Osteocyte (in vitro differentiated cells): ENCODE measurements at regions not wholly inside any gene's neighbourhood (a gene's known extent, or its start where the extent isn't known, plus 50 kb on each side); places are given as distances from the start of the nearest gene placed in this dataset.
"Not testable (repeated sequence)": the region's sequence is repeated elsewhere in the genome, so short reads cannot be mapped to it uniquely, and the experiment has no call there.

Experiments
- DNase-seq: peaks from one replicate; pipeline ENCODE4 v3.0.0; 2021; ENCODE audit warnings: mixed read lengths; ENCODE audit not compliant: unreplicated experiment; ENCODE audit errors: extremely low spot score
- H3K27ac Mint-ChIP-seq: one replicate; pipeline ENCODE4 v1.8.0; 2021; ENCODE audit warnings: mild to moderate bottlenecking, mixed read lengths; ENCODE audit not compliant: unreplicated experiment
- H3K27me3 Mint-ChIP-seq: one replicate; pipeline ENCODE4 v1.8.0; 2021; ENCODE audit warnings: mixed read lengths; ENCODE audit not compliant: unreplicated experiment
- H3K36me3 Mint-ChIP-seq: one replicate; pipeline ENCODE4 v1.8.0; 2021; ENCODE audit warnings: mixed read lengths; ENCODE audit not compliant: unreplicated experiment
- H3K4me1 Mint-ChIP-seq: one replicate; pipeline ENCODE4 v1.8.0; 2021; ENCODE audit warnings: mixed read lengths; ENCODE audit not compliant: unreplicated experiment
- H3K4me3 Mint-ChIP-seq: one replicate; pipeline ENCODE4 v1.8.0; 2021; ENCODE audit warnings: mild to moderate bottlenecking, moderate library complexity, mixed read lengths; ENCODE audit not compliant: unreplicated experiment
- H3K9me3 Mint-ChIP-seq: one replicate; pipeline ENCODE4 v1.8.0; 2021; ENCODE audit warnings: mixed read lengths; ENCODE audit not compliant: unreplicated experiment
- TF ChIP-seq, protein P1 (sequence below): fragments of 200-600 bp; sonication (generic); IDR thresholded peaks from 2 replicates; pipeline ENCODE4 v1.5.0; 2021; ENCODE audit warnings: antibody characterized with exemption, mild to moderate bottlenecking, moderate library complexity

GRCh38 chr9:75358846-75359245, 270.5 kb downstream of the OSTF1 start:
- H3K4me3 Mint-ChIP-seq = no peak overlapping the region
- peaks cover 3% of the 10 kb centered on the region for H3K36me3 Mint-ChIP-seq
- no peaks in the 10 kb centered on the region for H3K4me1 Mint-ChIP-seq
- H3K27ac Mint-ChIP-seq = no peak overlapping the region
- DNase-seq = no peak
- H3K9me3 Mint-ChIP-seq = peaks cover 5% of the 10 kb centered on the region
- no peaks in the 10 kb centered on the region for H3K27me3 Mint-ChIP-seq
- TF ChIP-seq, protein P1, sequence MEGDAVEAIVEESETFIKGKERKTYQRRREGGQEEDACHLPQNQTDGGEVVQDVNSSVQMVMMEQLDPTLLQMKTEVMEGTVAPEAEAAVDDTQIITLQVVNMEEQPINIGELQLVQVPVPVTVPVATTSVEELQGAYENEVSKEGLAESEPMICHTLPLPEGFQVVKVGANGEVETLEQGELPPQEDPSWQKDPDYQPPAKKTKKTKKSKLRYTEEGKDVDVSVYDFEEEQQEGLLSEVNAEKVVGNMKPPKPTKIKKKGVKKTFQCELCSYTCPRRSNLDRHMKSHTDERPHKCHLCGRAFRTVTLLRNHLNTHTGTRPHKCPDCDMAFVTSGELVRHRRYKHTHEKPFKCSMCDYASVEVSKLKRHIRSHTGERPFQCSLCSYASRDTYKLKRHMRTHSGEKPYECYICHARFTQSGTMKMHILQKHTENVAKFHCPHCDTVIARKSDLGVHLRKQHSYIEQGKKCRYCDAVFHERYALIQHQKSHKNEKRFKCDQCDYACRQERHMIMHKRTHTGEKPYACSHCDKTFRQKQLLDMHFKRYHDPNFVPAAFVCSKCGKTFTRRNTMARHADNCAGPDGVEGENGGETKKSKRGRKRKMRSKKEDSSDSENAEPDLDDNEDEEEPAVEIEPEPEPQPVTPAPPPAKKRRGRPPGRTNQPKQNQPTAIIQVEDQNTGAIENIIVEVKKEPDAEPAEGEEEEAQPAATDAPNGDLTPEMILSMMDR = no peak

DNA sequence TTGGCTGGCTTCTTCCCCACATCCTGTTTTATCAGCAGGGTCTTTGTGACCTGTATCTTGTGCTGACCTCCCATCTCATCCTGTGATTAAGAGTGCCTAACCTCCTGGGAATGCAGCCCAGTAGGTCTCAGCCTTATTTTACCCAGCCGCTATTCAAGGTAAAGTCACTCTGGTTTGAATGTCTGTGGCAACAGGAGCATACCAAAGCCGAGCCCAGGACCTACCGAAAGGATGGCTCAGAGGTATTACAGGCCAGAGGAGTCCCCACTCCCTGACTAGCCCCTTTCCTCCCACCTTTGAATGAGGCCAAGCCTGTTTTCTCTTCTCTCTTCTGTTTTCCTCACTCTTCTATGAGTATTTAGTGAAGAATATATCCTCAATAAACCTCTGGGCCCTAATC, 271.3 kb downstream of the OSTF1 start:
- Mint-ChIP-seq H3K27me3 (no peaks in the 10 kb centered on the region), H3K9me3 (peaks cover 10% of the 10 kb centered on the region), H3K36me3 (peaks cover 3% of the 10 kb centered on the region), H3K4me3 (no peak overlapping the region), H3K4me1 (no peaks in the 10 kb centered on the region), H3K27ac (no peak overlapping the region)
- DNase-seq = no peak
- TF ChIP-seq, protein P1 = no peak

GRCh38 chr9:75360252-75360651, 271.9 kb downstream of the OSTF1 start:
- Mint-ChIP-seq H3K4me3 (no peak overlapping the region), H3K4me1 (no peaks in the 10 kb centered on the region), H3K9me3 (peaks cover 10% of the 10 kb centered on the region), H3K27ac (no peak overlapping the region), H3K27me3 (no peaks in the 10 kb centered on the region), H3K36me3 (peaks cover 3% of the 10 kb centered on the region)
- DNase-seq = no peak
- TF ChIP-seq, protein P1 = no peak

GRCh38 chr9:75362446-75362845, 274.1 kb downstream of the OSTF1 start:
- DNase-seq, H3K36me3 Mint-ChIP-seq, H3K27ac Mint-ChIP-seq, H3K4me3 Mint-ChIP-seq, H3K27me3 Mint-ChIP-seq, H3K4me1 Mint-ChIP-seq: not testable (repeated sequence)
- peaks cover 10% of the 10 kb centered on the region for H3K9me3 Mint-ChIP-seq

- no peak overlapping the region for H3K27ac Mint-ChIP-seq
- DNase-seq = no peak
- TF ChIP-seq, protein P1 = no peak
- H3K9me3 Mint-ChIP-seq = peaks cover 10% of the 10 kb centered on the region
- peaks cover 3% of the 10 kb centered on the region for H3K36me3 Mint-ChIP-seq
- no peaks in the 10 kb centered on the region for H3K27me3 Mint-ChIP-seq
- peaks cover 13% of the 10 kb centered on the region for H3K4me1 Mint-ChIP-seq
- H3K4me3 Mint-ChIP-seq = no peak overlapping the region
Measured at GRCh38 chr9:75365196-75365595, 276.9 kb downstream of the OSTF1 start.

DNA sequence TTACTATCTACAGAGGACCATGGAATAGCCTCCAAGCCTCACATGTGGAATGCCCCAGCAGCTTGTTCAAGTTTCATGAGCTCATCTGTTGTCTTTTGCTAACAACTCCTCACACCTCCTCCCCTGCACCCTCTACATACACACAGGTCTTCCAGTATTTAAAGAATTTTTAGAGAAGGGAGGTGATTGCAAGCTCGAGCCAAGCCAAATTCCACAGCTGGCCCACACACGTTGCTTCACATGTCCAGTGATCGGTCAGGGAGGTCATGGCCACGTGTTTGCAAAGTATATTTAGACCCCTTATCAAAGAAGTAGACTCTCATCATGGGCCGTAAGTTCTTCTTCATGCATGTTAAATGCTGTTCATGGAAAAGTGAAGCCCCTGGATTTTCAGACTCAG, 281.7 kb downstream of the OSTF1 start:
- H3K36me3 Mint-ChIP-seq = no peaks in the 10 kb centered on the region
- no peak overlapping the region for H3K4me3 Mint-ChIP-seq
- TF ChIP-seq, protein P1 = no peak
- no peak for DNase-seq
- H3K27me3 Mint-ChIP-seq = no peaks in the 10 kb centered on the region
- H3K27ac Mint-ChIP-seq = no peak overlapping the region
- peaks cover 39% of the 10 kb centered on the region for H3K4me1 Mint-ChIP-seq
- H3K9me3 Mint-ChIP-seq = no peaks in the 10 kb centered on the region
